Stromal cell of bone marrow (primary cell): ENCODE measurements at regions not wholly inside any gene's neighbourhood (a gene's known extent, or its start where the extent isn't known, plus 50 kb on each side); places are given as distances from the start of the nearest gene placed in this dataset.
"Not testable (repeated sequence)": the region's sequence is repeated elsewhere in the genome, so short reads cannot be mapped to it uniquely, and the experiment has no call there.

Experiments
- DNase-seq: peaks from one replicate; pipeline ENCODE4 v3.0.0-alpha.2; 2012; ENCODE audit warnings: low read depth

DNA sequence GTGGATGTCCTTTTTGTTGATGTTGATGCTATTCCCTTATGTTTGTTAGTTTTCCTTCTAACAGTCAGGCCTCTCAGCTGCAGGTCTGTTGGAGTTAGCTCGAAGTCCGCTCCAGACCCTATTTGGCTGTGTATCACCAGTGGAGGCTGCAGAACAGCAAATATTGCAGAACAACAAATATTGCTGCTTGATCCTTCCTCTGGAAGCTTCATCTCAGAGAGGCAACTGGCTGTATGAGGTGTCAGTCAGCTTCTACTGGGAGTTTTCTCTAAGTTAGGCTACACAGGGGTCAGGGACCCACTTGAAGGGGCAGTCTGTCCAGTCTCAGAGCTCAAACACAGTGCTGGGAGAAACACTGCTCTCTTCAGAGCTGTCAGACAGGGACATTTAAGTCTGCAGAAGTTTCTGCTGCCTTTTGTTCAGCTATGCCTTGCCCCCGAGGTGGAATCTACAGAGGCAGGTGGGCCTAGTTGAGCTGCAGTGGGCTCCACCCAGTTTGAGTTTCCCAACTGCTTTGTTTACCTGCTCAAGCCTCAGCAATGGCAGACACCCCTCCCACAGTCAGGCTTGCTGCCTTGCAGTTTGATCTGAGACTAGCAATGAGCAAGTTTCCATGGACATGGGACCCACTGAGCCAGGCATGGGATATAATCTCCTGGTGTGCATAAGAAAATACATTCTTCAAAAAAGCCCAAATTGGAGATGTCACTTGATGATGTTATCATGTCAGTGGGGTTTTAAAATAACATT lies 99.5 kb downstream of the KDM5D start:
- no peak for DNase-seq

GRCh38 chrY:19637651-19638347 lies 106.7 kb downstream of the KDM5D start:
- no peak for DNase-seq

GRCh38 chrY:19628926-19629325 lies 115.6 kb downstream of the KDM5D start:
- no peak for DNase-seq

GRCh38 chrY:19622392-19622791 lies 122.1 kb downstream of the KDM5D start:
- DNase-seq, result no peak

DNA sequence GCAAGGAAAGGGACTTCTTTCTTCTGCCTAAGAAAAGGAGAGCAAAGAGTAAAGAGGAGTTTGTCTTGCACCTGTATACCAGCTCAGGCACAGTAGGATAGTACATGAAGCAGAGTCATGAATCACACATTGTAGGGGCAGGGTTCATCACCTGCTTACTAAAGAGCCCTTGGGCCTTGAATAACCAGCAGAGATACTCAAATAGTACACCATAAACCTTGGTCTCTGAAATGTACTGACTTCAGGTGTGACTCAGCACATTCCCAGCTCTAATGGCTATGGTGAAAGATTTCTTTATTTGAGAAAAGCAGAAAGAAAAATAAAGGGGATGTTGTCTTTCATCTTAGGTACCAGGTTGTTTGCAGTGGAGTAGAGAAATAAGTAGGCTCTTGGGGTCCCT lies 122.8 kb downstream of the KDM5D start:
- DNase-seq, result no peak

GRCh38 chrY:19601113-19601512 lies 143.4 kb downstream of the KDM5D start:
- DNase-seq, result no peak

GRCh38 chrY:19600711-19601110 lies 143.8 kb downstream of the KDM5D start:
- DNase-seq, result no peak

GRCh38 chrY:19590235-19590634 lies 154.3 kb downstream of the KDM5D start:
- no peak for DNase-seq

DNA sequence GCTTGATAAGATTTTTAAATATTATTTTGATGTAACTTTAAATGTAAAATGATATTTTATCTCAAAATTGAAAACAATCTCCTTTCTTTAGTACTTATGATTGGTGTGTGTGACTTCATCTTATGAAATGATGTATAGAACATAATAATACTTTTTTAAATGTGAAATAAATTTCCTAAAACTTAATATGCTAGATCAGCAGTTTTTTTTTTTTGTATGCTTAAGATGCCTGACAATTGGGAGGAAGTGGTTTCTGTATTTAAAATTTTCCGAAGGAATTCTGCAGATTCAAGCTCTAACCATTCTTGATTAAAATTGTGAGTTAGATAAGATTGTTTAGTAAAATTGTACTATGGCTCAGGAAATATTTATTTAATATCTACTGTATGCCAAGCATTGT lies 154.9 kb downstream of the KDM5D start:
- DNase-seq, result no peak

- DNase-seq, result no peak
Observed at GRCh38 chrY:19587311-19587710, 157.2 kb downstream of the KDM5D start.

DNA sequence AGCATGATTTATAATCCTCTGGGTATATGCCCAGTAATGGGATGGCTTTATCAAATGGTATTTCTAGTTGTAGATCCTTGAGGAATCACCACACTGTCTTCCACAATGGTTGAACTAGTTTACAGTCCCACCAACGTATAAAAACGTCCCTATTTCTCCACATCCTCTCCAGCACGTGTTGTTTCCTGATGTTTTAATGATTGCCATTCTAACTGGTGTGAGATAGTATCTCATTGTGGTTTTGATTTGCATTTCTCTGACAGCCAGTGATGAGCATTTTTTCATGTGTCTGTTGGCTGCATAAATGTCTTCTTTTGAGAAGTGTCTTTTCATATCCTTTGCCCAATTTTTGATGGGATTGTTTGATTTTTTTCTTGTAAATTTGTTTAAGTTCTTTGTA lies 163.5 kb downstream of the KDM5D start:
- DNase-seq, result not testable (repeated sequence)

- DNase-seq, result no peak
Observed at GRCh38 chrY:19578281-19578874, 166.1 kb downstream of the KDM5D start.

DNA sequence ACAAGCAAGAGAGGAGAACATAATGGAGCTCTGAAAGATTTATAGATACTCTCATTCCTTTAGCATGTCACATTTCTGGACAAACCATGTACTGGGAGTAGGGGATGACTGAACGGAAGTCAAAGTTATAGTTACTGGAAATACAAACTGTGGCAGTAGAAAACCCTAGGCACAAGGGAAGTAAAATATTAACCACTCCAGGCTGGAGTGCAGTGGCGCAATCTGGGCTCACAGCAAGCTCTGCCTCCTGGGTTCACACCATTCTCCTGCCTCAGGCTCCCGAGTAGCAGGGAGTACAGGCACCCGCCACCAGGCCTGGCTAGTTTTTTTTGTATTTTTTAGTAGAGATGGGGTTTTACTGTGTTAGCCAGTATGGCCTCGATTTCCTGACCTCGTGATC lies 167.3 kb downstream of the KDM5D start:
- no peak for DNase-seq

GRCh38 chrY:19574939-19575338 lies 169.6 kb downstream of the KDM5D start:
- no peak for DNase-seq

GRCh38 chrY:19573646-19574045 lies 170.9 kb downstream of the KDM5D start:
- DNase-seq, result no peak

GRCh38 chrY:19570999-19571398 lies 173.5 kb downstream of the KDM5D start:
- no peak for DNase-seq

DNA sequence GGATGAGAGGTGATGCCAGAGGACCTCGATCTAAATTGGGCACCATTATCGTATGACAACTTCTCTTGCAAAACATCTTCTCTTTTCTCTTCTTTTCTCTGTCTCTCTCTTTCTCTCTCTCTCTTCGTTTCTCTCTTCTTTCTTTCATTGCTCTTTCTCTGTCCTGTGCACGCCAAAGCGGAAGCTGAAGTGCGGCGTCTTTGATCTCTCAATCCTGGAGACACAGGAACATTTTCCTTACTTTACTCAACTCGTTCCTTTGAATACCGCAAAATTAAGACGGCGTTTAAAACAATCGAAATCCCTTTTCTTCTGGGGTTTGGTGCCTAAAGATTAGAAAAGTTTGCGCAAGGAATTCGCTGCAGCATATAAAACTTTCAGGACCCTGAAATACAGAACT lies 176.6 kb downstream of the KDM5D start:
- no peak for DNase-seq

- peak; percentile 71 for DNase-seq
Observed at GRCh38 chrY:19567051-19567921, 177.2 kb downstream of the KDM5D start.

- DNase-seq, result no peak
Observed at GRCh38 chrY:19559161-19559560, 185.4 kb downstream of the KDM5D start.

DNA sequence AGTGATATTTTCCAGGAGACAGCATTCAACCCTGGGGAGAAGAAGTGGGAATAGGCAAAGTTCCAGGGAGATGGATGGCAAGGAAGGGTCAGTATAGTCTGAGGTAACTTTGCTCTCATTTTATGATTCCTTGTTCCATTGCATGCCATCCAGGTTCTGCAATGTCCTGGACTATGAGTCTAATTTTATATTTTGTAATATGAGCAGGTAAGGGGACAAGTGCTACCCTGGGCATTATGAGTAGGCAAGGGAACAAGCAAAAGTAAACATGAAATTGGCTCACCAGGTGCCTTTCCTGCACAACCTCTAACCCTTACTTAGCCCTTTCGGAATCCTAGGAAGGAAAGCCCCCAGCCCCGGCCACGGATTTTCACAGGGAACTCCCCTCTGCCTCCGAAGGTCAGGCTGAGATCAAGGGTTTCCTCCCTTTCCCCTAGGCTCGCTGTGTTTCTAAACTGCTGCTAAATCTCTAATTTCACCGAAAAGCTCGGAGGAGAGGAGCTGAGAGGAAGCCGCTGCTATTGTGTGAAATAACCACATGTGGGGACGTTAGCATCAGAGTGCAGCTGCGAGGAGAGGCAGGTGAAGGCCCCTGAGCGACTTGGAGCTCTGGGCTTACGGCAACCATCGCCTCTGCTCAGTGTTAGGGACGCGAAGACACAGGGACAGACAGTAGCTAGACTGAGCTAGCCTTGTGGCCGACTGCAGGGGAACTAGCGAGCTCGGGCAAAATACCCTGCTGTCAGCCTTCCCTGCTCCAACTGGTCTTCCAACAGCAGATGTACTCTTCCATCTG lies 194.7 kb downstream of the KDM5D start:
- DNase-seq, result no peak

GRCh38 chrY:19541475-19542306 lies 202.8 kb downstream of the KDM5D start:
- DNase-seq, result no peak
